Mucosa of descending colon (tissue), 3 donors: ENCODE measurements at regions not wholly inside any gene's neighbourhood (a gene's known extent, or its start where the extent isn't known, plus 50 kb on each side); places are given as distances from the start of the nearest gene placed in this dataset.
"Not testable (repeated sequence)": the region's sequence is repeated elsewhere in the genome, so short reads cannot be mapped to it uniquely, and the experiment has no call there.

ENCODE experiments used
- ATAC-seq: fragments of 200-7000 bp; cut with Tn5 transposase; one replicate; pipeline ENCODE4 v1.9.1; 2020; ENCODE audit warnings: mild to moderate bottlenecking, moderate library complexity
- DNase-seq, 3 donors: peaks; one replicate each; pipeline ENCODE4 v3.0.0-alpha.2; 2020
- H3K36me3 ChIP-seq: fragments of 200-600 bp; one replicate; pipeline ENCODE4 v1.8.0; 2021; ENCODE audit warnings: low read depth, mild to moderate bottlenecking
- H3K4me1 ChIP-seq: fragments of 200-600 bp; one replicate; pipeline ENCODE4 v1.8.0; 2021; ENCODE audit warnings: low read depth, mild to moderate bottlenecking
- H3K4me3 ChIP-seq: fragments of 200-600 bp; one replicate; pipeline ENCODE4 v1.8.0; 2021; ENCODE audit warnings: mild to moderate bottlenecking
- H3K9me3 ChIP-seq: fragments of 200-600 bp; one replicate; pipeline ENCODE4 v1.8.0; 2021; ENCODE audit warnings: mild to moderate bottlenecking
- CTCF ChIP-seq: fragments of 200-600 bp; IDR thresholded peaks from one replicate; pipeline ENCODE4 v1.8.0; 2022; ENCODE audit warnings: antibody characterized with exemption, mild to moderate bottlenecking
- intact Hi-C, 2 donors: fragments of 100-400 bp; cut with DNase I in 1 of 2; cut with micrococcal nuclease in 1 of 2; formaldehyde crosslinking; loops; one replicate each; pipeline versions ENCODE4 v1.11.0 to v1.11.1; 2022; cut with DNase I, micrococcal nuclease
- donor health status: DM: no; HTN: no; CAD: no; lungs with moderate emphysema.
- donor health status: DM: no; HTN: no; CAD: no.
- donor health status: DM: no; HTN: yes; CAD: no.

- ATAC-seq (no peak), DNase-seq (no peak)
- H3K9me3 ChIP-seq, result no peaks in the 10 kb centered on the region
- H3K4me3 ChIP-seq, result no peak overlapping the region
- TF ChIP-seq CTCF, result no peak
- peaks cover 12% of the 10 kb centered on the region for H3K4me1 ChIP-seq
- no peaks in the 10 kb centered on the region for H3K36me3 ChIP-seq
- intact Hi-C loops, result no loop called here
Observed at GRCh38 chr20:6662309-6662708, 105.2 kb upstream of the BMP2 start.

- DNase-seq (peak; percentile 80 to 87 (median 86)), ATAC-seq (peak; percentile 94)
- TF ChIP-seq CTCF, result no peak
- Histone ChIP-seq H3K4me1 (peaks cover 15% of the 10 kb centered on the region), H3K36me3 (no peaks in the 10 kb centered on the region), H3K4me3 (no peak overlapping the region), H3K9me3 (no peaks in the 10 kb centered on the region)
- intact Hi-C loops, result no loop called here
Observed at GRCh38 chr20:6660441-6660840, 107.0 kb upstream of the BMP2 start.

- intact Hi-C loops, ATAC-seq: not testable (repeated sequence)
Observed at GRCh38 chr20:6658909-6659308, 108.6 kb upstream of the BMP2 start.

GRCh38 chr20:6657904-6658303, 109.6 kb upstream of the BMP2 start:
- intact Hi-C loops, result no loop called here
- Histone ChIP-seq H3K4me1 (peaks cover 11% of the 10 kb centered on the region), H3K36me3 (no peaks in the 10 kb centered on the region), H3K4me3 (no peak overlapping the region), H3K9me3 (no peaks in the 10 kb centered on the region)
- no peak for TF ChIP-seq CTCF
- DNase-seq, result no peak
- ATAC-seq, result no peak

More at GRCh38 chr20:6658909-6659308, 108.6 kb upstream of the BMP2 start:
- H3K9me3 ChIP-seq, H3K36me3 ChIP-seq, H3K4me3 ChIP-seq, DNase-seq: not testable (repeated sequence)
- peaks cover 15% of the 10 kb centered on the region for H3K4me1 ChIP-seq

GRCh38 chr20:6657111-6657510, 110.4 kb upstream of the BMP2 start:
- TF ChIP-seq CTCF, result no peak
- no peak for ATAC-seq

GRCh38 chr20:6654513-6655252, 112.8 kb upstream of the BMP2 start:
- TF ChIP-seq CTCF, result no peak
- DNase-seq (peak in 1 of 3 donors; percentile 40), ATAC-seq (peak; percentile 74)

More at GRCh38 chr20:6657111-6657510, 110.4 kb upstream of the BMP2 start:
- DNase-seq, result no peak
- intact Hi-C loops, result no loop called here
- Histone ChIP-seq H3K9me3 (no peaks in the 10 kb centered on the region), H3K4me1 (peaks cover 10% of the 10 kb centered on the region), H3K36me3 (no peaks in the 10 kb centered on the region), H3K4me3 (no peak overlapping the region)

More at GRCh38 chr20:6654513-6655252, 112.8 kb upstream of the BMP2 start:
- Histone ChIP-seq H3K36me3 (no peaks in the 10 kb centered on the region), H3K9me3 (no peaks in the 10 kb centered on the region), H3K4me1 (peaks cover 4% of the 10 kb centered on the region), H3K4me3 (no peak overlapping the region)
- intact Hi-C loops, result no loop called here
